Muscle of leg (tissue), 3 donors: ENCODE measurements at regions not wholly inside any gene's neighbourhood (a gene's known extent, or its start where the extent isn't known, plus 50 kb on each side); places are given as distances from the start of the nearest gene placed in this dataset.

ENCODE experiments used
- DNase-seq: peaks from one replicate; pipeline ENCODE4 v3.0.0; 2013
- H3K27ac ChIP-seq: one replicate; pipeline ENCODE4 v1.5.1; 2013; ENCODE audit warnings: mild to moderate bottlenecking, low read length, control low read depth
- H3K27me3 ChIP-seq: one replicate; pipeline ENCODE4 v1.6.1; 2013; ENCODE audit warnings: low read length; ENCODE audit not compliant: control insufficient read depth, insufficient read depth
- H3K36me3 ChIP-seq: one replicate; pipeline ENCODE4 v1.6.1; 2013; ENCODE audit warnings: low read length; ENCODE audit not compliant: control insufficient read depth, insufficient read depth
- H3K4me1 ChIP-seq: one replicate; pipeline ENCODE4 v1.6.1; 2013; ENCODE audit warnings: low read length; ENCODE audit not compliant: control insufficient read depth, insufficient read depth
- H3K4me3 ChIP-seq: one replicate; pipeline ENCODE4 v1.5.1; 2013; ENCODE audit warnings: low read length, control low read depth
- H3K9me3 ChIP-seq: replicated peaks from 2 replicates; pipeline ENCODE4 v1.6.1; 2013; ENCODE audit warnings: low read depth, low read length; ENCODE audit not compliant: control insufficient read depth
- WGBS: methylation state at CpG from one replicate; pipeline ENCODE4 v1.1.5; 2013; ENCODE audit warnings: missing lambda C conversion rate; ENCODE audit not compliant: insufficient coverage; 5-methylcytosine and 5-hydroxymethylcytosine counted together

DNA sequence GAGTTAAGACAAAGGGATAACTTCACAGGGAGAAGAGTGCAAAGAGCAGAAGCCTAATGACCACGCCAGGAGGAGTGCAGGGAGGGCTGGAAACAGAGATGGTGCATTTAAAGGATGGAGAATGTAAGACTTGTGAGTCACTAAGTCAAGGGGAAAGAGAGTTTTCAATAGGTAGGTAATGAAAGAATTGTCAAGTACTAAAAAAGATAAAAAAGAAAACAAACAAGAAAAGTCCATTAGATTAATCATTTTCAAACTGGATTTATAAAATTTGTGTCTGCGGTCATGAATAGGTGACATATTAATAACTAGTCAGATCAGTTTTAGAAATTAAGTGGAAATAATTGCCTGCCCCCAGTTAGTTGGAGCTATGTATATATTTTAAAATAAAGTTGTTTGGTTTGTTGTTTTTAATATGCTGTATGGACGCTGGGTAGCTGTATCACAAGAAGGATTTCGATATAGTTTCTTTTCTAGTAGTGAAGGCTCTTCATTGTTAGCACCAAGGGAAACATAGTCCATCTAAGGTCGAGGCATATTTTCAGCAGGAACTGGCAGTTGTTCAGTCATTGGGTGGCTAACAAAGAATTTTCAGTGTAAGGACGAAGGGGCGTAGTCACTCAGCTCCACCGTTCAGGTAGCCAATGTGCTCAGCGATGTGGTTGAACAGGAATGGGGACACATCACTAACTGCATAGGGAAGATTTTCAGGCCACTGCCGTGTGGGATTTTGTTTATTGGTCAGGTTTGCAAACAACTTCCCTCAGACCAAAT is 203.0 kb downstream of the TGFB2 start:
- no peak overlapping the region for H3K4me3 ChIP-seq
- no peak for DNase-seq
- H3K27ac ChIP-seq = no peak overlapping the region
- no peaks in the 10 kb centered on the region for H3K27me3 ChIP-seq
- H3K9me3 ChIP-seq = no peaks in the 10 kb centered on the region
- 82% methylated on average over 6 of the region's 10 CpGs for WGBS
- H3K36me3 ChIP-seq = no peaks in the 10 kb centered on the region
- H3K4me1 ChIP-seq = no peaks in the 10 kb centered on the region

DNA sequence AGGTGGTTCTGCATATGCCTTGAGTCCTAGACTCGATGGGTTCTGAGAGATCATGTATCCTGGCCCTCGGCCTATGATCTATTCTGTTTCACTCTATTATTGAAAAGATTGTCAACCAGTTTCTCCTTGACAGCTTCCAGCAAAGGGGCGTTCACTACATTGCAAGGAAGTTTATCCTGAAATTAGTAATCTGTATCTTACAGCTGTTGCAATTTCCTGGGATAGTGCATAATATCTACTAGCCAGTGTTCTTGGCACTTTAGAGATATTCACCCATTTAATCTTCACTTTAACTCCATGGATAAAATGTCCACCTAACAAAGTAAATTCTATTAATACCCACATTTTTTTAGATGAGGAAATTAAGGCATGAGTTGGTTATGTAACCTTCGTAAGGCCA is 203.6 kb downstream of the TGFB2 start:
- Histone ChIP-seq H3K4me1 (no peaks in the 10 kb centered on the region), H3K27ac (no peak overlapping the region), H3K36me3 (no peaks in the 10 kb centered on the region), H3K9me3 (no peaks in the 10 kb centered on the region), H3K4me3 (no peak overlapping the region), H3K27me3 (no peaks in the 10 kb centered on the region)
- WGBS = no CpG with 5 or more reads among the region's 4 CpGs
- no peak for DNase-seq

DNA sequence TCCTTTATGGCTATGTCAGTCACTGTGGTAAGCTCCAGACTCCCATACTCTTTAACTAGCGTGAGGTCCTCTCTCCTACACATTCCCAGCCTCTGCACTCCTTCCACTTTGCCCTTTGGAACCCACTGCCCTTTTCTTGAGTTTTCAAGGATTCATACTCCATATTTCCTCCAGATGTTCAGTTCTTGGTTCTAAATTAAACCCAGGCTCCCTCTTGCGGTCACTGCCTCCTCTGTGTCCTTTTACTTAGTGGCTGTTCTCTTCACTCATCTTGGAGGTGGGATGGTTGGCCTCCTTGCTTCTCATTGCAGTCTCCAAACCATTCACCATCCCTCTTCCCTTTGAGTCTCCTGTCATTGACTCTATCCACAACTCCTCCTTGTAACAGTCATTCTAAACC is 208.1 kb downstream of the TGFB2 start:
- Histone ChIP-seq H3K27ac (no peak overlapping the region), H3K9me3 (no peaks in the 10 kb centered on the region), H3K4me3 (no peak overlapping the region), H3K4me1 (peaks cover 5% of the 10 kb centered on the region), H3K36me3 (no peaks in the 10 kb centered on the region), H3K27me3 (no peaks in the 10 kb centered on the region)
- peak; percentile 28 for DNase-seq
- 73% methylated on average over 2 of the region's 2 CpGs for WGBS

DNA sequence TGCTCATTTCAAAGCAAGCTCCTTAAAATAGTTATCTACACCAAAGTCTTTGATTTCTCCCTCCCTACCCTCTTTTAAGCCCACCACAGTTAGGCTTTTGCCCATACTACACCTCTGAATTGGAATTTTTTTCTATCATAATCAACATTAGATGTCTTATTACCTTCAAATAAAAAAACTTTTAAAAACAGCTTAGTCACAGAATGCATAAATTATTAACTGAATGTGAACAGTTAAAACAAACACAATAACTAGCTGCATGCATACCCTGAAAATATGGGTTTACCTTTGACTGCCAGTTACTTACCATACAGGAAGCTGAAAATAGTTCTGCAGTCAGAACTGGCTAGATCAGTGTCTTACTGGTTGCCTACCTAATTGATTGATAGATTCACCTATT is 210.9 kb downstream of the TGFB2 start:
- H3K4me3 ChIP-seq = no peak overlapping the region
- H3K27ac ChIP-seq = no peak overlapping the region
- no peaks in the 10 kb centered on the region for H3K9me3 ChIP-seq
- peaks cover 7% of the 10 kb centered on the region for H3K4me1 ChIP-seq
- no peaks in the 10 kb centered on the region for H3K27me3 ChIP-seq
- H3K36me3 ChIP-seq = no peaks in the 10 kb centered on the region
- DNase-seq = no peak

DNA sequence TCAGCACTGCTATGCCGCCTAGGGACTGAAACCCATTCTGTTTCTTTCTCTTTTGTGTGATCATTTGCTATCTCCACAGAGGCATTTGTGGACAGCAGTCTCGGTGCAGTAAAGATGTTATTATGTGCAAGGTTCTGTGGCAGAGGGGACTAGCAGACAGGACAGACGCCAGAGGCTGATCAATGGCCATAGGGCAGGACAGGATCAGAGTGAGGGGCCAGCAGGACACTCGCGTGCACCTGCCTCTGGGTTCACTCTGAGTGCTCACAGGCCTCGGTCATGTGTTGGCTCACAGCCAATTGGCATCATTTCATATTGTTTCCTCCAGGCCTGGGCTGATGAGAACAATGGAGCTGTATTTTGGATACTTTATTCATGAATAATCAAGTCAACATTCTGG is 212.6 kb downstream of the TGFB2 start:
- Histone ChIP-seq H3K27me3 (no peaks in the 10 kb centered on the region), H3K36me3 (no peaks in the 10 kb centered on the region), H3K4me3 (no peak overlapping the region), H3K27ac (no peak overlapping the region), H3K9me3 (no peaks in the 10 kb centered on the region), H3K4me1 (peaks cover 7% of the 10 kb centered on the region)
- 44% methylated on average over 3 of the region's 6 CpGs for WGBS
- DNase-seq = peak; percentile 92

DNA sequence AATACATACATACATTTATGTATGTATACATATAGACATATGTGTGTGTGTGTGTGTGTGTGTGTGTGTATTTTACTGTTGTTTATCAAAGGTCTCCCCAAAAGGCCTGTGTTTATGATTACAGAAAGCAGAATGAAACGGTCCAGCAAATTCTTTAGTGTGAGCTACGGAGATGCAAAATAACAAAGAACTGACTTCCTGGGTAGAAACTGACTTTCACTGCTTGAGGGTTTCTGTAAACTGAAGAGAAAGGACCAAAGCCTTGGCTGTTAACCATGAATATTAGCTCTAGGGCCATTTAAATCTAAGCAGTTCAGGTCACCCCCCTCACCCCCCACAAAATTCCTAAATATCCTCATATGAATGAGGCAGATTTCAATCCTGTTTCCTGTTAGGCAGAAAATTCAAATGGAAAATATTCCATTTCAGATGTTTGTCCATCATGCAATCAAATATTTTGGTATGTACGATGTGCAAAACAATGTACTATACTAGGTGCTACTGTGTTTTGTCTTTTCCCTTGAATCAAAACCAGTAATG is 213.2 kb downstream of the TGFB2 start:
- DNase-seq = peak; percentile 37
- Histone ChIP-seq H3K9me3 (no peaks in the 10 kb centered on the region), H3K4me3 (no peak overlapping the region), H3K27me3 (no peaks in the 10 kb centered on the region), H3K36me3 (no peaks in the 10 kb centered on the region), H3K27ac (peak overlapping the region; percentile 26), H3K4me1 (peaks cover 7% of the 10 kb centered on the region)
- 36% methylated on average over 2 of the region's 3 CpGs for WGBS

DNA sequence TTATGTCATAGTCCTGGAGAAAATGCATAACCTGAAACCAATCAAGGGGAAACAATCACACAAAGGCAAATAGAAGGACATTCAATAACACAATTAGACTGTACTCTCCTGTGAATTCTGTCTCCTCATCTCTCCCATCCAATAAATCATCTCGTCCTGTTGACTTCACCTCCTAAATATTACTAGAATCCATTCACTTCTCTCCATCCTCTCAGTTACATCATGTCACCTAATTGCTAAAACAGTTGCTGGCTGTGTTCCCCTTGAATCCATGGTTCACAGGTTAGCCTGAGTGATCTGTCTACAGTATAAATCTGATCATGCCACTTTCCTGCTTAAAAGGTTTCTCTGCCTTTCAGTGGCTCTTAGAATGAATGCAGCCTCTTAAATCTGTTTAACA is 220.2 kb downstream of the TGFB2 start:
- DNase-seq = no peak
- WGBS = 56% methylated on average over 1 of the region's 1 CpG
- Histone ChIP-seq H3K4me1 (no peaks in the 10 kb centered on the region), H3K4me3 (no peak overlapping the region), H3K27ac (no peak overlapping the region), H3K36me3 (no peaks in the 10 kb centered on the region), H3K27me3 (no peaks in the 10 kb centered on the region), H3K9me3 (no peaks in the 10 kb centered on the region)

DNA sequence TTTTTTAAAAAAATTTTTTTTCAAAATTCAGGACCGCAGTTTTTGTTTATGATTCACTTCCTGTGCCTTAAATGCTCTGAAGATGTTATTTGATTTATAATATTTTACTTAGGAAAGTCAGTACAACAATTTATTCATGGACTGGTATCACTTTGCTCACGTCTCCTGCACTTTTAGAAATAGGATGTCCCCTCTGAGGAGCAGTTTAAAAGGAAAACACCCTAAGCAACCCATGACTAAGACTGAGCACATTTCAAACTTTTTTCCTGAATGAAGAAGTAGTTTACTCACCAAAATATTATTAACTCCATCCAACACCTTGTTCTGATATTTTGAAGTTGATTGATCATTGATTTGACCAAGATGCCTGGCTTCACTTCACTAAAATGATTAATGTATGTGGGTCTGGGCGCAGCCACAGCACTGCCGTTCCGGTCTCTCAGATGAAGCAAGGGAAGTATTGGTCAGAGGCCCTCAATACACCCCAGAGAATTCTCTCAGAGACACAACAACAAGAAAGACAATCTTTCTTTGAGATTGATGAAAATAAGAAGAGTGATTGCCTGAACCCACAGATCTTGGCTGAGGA is 223.9 kb downstream of the TGFB2 start:
- WGBS = no CpG with 5 or more reads among the region's 5 CpGs
- no peak overlapping the region for H3K4me3 ChIP-seq
- H3K27ac ChIP-seq = no peak overlapping the region
- no peaks in the 10 kb centered on the region for H3K27me3 ChIP-seq
- H3K4me1 ChIP-seq = peaks cover 2% of the 10 kb centered on the region
- no peaks in the 10 kb centered on the region for H3K9me3 ChIP-seq
- H3K36me3 ChIP-seq = no peaks in the 10 kb centered on the region
- DNase-seq = no peak

DNA sequence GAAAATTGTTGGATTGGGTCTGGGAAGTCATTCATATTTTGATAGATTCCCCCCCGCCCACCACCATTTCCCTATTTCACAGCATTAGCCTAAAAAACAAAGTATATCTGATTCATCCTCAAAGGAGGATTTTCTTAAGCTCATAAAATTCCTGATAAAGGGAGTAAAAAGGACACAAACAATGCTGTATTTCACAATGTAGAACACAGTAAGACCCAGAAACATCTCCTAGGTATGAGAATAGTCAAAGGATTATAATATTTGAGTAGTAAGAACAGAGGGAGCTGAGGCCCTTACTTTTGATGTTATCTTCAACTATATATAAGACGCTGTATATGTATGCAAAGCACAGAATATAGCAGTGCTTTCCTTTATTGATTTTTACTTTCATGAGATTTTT is 225.3 kb downstream of the TGFB2 start:
- Histone ChIP-seq H3K27me3 (no peaks in the 10 kb centered on the region), H3K4me1 (peaks cover 2% of the 10 kb centered on the region), H3K36me3 (no peaks in the 10 kb centered on the region), H3K4me3 (no peak overlapping the region), H3K27ac (no peak overlapping the region), H3K9me3 (peaks cover 4% of the 10 kb centered on the region)
- WGBS = no CpG with 5 or more reads among the region's 2 CpGs
- DNase-seq = no peak

DNA sequence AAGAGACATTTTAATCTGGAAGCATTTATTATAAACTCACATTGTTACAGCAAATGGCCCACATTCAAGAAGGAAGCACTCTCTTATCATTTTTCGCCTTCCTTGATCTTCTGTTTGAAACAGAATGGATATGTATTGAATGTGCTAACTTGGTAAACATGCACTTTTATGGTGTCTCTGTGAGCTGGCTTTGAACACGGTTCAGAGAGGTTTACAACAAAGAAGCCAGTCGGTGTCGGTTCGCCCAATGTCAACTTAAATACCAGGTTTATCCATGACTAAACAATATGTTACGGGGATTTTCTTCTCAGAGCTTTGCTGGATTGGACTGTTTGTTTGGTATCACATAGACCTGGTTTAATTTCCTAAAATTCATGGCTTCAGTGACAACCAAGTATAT is 226.4 kb downstream of the TGFB2 start:
- Histone ChIP-seq H3K4me3 (no peak overlapping the region), H3K27me3 (no peaks in the 10 kb centered on the region), H3K36me3 (no peaks in the 10 kb centered on the region), H3K9me3 (peaks cover 4% of the 10 kb centered on the region), H3K27ac (no peak overlapping the region), H3K4me1 (peaks cover 2% of the 10 kb centered on the region)
- DNase-seq = peak; percentile 45
- no CpG with 5 or more reads among the region's 6 CpGs for WGBS
